Cerebellar nuclear complex (tissue), 1 donor: ENCODE measurements at regions not wholly inside any gene's neighbourhood (a gene's known extent, or its start where the extent isn't known, plus 50 kb on each side); places are given as distances from the start of the nearest gene placed in this dataset.
"Not testable (repeated sequence)": the region's sequence is repeated elsewhere in the genome, so short reads cannot be mapped to it uniquely, and the experiment has no call there.

Experiments used
- DNase-seq, 2 experiments: peaks; one replicate each; lab custom pipeline; 2025; lab: John Stamatoyannopoulos, UW

DNA sequence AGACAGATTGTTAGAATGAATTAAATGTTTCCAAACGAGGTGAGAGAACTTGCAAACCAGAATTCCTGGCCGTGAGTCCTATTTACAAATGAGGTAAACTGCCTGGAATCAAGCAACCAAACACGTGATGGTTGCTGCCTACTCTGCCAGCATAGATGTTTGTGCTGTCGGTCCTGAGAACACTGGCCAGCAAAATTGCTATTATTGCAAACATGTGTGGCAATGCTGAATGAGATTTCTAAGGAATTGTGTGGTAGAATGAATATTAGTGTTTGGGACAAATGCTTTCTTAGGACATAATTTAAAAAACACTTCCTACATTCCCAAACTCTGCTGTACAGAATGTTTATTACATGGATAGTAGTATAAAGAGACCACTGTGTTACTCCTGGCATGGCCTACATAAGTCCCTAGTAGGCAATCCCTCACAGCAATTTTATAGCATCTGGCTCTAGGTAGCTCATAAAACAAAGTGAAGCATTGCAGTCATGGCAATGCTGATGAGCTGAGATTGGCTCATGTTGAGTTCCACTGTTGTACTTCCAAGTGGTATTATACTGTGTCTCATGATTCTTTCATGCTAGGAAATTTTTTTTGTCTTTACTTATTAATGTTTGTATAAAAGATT lies 605.2 kb upstream of the EPHA5 start:
- DNase-seq = no peak

DNA sequence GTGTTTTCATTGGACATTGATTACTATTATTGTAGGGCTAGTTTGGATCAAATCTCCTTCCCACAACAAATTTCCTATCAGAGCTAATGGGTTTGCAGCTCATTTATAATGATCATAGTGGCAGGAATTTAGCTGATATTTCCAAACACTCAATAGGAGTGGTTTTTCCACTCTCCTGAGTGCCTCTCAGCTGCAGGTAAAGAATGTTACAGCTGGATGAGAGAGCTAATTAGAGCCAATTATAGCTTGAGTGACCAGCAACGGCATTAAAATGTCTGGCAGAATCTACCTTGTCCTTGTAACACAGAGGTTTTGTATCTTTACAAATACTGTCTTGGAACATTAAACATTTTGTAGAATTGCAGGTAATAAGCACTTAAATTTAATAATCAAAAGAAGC lies 602.8 kb upstream of the EPHA5 start:
- no peak for DNase-seq

DNA sequence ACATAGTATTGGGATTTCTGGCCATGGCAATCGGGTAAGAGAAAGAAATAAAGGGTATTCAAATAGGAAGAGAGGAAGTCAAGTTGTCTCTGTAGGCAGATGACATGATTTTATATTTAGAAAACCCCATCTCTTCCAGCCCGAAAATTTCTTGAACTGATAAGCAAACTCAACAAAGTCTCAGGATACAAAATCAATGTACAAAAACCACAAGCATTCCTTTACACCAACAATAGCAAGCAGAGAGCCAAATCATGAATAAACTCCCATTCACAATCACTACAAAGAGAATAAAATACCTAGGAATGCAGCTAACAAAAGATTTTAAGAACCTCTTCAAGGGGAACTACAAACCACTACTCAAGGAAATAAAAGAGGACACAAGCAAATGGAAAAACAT lies 600.1 kb upstream of the EPHA5 start:
- not testable (repeated sequence) for DNase-seq

DNA sequence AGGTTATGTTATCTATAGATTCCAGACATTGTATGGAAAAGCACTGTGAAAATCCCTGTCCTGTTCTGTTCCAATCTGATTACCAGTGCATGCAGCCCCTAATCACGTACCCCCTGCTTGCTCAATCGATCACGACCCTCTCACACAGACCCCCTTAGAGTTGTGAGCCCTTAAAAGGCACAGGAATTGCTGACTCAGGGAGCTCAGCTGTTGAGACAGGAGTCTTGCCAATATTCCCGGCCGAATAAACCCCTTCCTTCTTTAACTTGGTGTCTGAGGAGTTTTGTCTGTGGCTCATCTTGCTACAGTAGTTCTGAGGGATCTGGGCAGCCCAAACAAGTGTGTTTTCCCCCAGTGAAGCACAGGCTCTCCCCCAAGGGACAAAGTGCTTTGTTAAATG lies 596.3 kb upstream of the EPHA5 start:
- DNase-seq = not testable (repeated sequence)

DNA sequence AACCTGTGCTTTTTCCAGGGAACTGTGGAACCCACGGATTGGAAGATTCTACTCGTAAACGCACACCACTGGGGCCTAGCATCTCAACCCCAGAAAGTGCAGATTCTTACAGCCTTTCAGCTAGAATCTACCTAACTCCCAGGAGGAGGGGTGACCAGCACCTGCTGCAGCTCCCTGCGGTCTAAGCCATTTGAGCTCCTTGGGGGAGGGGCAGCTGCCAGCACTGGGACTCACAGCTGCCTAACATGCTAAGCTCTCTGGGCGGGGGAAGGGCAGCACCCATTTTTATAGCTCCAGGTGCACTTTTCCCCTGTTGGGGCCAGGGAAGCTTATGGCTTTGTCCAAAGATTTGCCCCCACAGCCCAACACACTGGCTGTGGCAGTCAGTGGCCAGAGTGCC lies 595.7 kb upstream of the EPHA5 start:
- no peak for DNase-seq

DNA sequence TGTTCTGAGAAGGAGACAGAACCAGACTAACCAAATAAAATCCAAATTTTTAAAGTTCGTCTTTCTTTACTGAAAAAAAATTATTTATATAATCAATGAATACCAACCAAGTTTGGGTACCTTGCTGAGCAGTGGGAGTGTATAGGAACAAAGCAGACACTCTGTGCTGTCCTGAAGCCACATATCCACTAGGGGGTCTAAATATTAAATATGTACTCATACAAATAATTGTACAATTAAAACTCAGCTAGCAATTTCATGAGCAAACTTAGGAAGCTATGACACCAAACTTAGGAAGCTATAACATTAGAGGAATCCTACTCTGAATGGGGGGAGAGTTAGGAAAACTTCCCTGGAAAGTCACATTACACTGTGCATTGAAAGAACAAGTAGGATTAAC lies 582.0 kb upstream of the EPHA5 start:
- no peak for DNase-seq

DNA sequence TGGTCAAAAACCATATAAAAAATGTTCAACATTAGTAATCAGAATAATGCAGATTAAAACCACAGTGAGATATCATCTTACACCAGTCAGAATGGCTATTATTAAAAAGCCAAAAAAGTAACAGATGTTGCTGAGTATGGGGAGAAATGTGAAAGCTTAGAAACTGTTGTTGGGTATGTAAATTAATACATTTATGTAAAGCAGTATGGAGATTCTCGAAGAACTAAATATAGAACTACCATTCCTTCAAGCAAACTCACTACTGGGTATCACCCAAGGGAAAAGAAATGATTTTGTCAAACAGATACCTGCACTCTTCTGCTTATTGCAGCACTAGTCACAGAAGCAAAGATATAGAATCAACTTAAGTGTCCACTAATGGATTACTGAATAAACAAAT lies 576.4 kb upstream of the EPHA5 start:
- DNase-seq = no peak

DNA sequence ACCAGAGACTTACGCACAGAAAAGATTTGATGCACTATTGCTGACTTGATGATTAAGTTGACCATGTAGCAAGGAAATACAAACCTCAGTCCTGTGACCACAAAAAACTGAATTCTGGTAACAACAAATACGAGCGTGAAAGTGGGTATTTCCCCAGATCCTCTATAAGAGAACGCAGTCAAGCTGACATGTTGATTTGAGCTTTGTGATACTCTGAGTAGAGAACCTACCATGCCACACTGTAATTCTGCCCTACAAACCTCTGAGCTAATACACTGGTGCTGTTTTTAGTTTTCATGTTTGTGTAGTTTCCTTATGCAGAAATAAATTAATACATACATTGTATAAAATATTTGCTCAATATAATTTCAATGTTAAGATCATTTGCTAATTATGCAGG lies 565.6 kb upstream of the EPHA5 start:
- DNase-seq = no peak

DNA sequence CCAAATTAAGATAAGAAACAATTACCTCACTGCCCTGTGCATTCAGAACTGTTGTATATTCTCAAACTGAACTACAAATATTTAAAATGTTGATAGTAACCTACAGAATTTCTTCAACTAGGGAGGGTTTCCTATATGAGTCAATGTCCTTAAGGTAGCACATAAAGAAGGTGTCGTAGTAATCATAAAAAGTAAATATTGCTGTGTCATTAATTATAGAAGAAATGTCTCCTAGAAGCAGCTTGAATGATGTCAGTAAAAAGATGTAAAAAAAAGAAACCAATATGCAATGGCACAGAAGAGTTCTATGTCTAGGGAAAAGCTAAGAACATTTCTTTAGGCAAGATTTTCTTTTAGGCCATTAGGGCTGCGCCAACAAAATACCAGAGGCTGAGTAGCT lies 559.6 kb upstream of the EPHA5 start:
- DNase-seq = no peak

DNA sequence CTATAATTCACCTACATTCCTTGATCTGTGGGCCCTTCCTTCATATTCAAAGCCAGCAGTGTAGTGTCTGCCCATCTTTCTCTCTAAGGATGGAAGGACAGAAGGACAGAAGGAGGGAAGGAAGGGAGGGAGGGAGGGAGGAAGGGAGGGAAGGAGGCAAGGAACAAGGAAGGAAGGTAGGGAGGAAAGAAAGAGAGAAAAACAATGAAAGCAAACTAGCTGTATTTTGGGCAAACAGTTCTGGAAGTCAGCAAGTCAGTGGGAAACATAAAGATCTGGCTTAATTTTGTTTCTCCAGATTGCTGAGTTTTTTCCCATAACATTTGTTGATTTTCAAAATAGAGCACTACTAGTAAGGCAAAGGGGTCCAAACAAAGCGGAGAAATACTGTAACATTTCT lies 555.2 kb upstream of the EPHA5 start:
- DNase-seq = no peak

DNA sequence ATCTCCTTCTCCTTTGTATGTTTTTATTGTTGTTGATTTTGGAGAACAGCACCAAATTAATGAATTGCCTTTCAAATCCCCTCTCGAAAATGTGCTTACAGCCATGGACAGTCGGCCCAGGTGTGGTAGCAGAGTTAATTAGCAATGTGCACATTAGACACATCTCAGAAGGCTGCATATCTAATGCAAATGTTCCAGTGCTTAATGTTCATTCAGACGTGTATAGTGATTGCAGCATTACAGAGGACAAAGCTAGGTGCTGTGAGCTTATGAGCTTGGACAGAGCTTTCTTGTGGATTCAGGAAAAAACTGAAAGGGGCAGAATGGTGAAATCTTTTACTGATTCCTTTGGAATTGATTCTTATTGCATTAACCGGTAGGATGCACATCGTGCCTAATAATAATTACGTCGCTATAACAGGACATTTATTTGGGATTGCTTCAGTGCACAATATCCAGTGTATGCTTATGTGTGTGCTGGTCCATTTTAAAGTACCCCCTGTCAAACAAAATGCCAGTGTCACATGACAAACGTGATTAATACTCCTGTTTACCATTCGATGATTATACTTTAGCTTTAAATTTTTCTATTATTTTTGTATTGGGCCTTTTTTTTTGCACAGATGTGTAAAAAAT lies 552.9 kb upstream of the EPHA5 start:
- no peak for DNase-seq

DNA sequence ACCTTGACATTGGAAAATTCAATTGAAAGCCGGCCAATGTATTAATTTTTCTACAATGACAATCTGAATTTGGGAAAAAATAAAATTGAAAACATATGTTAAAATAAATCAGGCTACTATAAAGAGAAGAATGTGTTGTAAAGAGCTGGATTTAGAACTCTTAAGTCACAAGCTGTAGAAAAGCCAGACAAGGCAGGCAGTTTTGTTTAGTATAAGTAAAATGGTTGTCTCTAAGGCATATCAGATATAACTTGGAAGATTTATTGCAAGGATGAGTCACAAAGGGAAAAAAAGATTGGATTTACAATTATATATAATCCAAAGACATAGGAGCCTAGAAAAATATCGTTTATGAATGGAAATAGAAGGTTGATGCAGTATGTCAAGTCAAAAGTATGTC lies 549.1 kb upstream of the EPHA5 start:
- DNase-seq = no peak

DNA sequence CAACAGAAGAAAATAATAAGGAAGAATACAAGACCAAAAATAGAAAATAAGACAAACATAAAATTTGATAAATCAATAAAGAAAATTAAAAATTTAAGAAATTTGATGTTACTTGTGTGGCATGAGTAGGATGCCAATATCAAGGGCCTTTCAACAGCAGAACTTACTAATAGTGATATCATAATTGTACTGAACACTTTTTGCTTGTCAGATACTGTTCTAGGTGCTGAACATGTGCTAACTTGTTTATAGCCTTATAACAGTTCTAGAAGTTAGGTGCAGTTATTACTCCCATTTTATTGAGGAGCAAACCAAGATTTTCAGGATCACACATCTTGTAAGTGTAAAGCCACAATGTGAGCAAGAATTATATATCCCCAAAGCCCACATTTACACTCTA lies 546.0 kb upstream of the EPHA5 start:
- no peak for DNase-seq

DNA sequence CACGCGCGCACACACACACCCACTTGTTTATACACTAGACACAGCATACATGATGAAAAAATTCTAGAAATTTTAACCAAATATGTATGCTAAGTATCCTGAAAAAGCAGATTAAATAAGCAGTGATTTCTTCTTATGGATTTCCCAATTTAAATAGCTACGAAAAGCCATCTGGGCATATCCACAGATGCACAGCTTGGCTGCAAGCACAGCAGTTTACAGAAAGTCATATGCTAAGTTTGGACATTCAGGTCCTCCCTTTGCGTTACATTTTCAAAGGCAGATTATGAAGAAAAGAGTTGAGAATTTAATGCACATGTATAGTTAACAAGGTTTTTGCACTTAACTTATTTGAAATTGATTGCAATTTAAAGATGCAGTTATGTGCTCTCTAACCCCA lies 542.2 kb upstream of the EPHA5 start:
- no peak for DNase-seq

DNA sequence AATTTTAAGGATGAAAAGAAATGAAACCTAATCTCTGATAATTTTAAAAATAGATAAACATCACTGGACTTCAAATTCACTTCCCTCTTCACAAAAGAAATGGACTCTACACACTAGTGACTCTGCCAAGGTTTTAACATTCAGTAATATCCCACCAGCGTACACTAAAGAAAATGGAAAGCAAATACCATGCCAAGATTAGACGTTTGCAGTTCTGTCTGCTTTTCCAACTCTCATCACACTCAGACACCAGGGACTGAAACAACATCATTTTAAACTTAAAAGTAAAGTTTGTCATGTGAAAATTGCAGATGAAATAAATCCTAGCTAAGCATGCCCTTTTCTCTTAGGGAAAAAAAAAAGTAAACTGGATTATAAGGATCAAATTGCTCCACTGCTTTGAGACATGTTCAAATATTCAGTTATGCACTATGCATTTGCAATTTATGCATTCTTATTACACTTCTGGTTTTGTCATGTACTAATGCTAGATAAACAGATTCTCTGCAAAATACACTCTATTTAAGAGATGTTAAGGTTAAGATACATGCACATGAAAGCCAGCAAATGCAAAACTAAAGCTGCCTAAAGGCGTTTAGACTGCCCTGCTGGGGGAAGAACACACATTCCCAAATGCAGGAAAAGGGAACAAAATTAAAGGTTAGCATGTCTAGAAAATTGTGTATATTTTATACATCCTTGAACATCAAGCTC lies 534.4 kb upstream of the EPHA5 start:
- no peak for DNase-seq

DNA sequence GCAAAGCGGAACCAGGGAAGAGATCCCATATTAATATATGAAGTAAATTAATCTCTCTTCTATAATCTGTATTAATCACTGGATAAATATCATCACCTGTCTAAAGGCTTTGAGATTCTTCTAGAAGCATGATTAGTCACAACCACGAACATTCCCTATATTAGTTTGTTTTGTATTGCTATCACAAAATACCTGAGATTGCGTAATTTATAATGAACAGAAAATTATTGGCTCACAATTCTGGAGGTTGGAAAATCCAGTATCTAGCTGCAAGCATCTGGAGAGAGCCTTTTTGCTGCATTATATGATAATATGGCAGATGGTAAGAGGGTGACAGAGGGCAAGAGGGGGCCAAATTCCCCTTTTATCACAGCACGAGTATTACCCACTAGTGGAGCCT lies 532.6 kb upstream of the EPHA5 start:
- no peak for DNase-seq

DNA sequence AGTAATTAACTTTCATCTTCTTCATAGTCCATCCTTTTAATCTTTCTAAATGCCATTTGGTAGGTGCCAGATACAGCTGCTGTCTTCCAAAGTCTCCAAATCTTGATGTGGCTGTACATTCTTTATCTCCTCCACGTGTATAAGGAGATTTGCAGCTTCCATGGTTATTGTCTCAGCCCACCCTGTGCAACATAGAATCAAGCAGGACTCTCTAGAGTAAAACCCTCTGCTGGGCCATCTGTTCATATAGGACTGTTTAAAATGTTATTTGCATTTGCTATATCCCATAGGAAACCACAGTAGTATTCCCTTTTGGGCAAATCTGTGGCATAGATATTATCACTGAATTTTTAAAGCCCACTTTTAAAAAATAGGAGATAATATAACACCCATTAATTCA lies 527.2 kb upstream of the EPHA5 start:
- no peak for DNase-seq

DNA sequence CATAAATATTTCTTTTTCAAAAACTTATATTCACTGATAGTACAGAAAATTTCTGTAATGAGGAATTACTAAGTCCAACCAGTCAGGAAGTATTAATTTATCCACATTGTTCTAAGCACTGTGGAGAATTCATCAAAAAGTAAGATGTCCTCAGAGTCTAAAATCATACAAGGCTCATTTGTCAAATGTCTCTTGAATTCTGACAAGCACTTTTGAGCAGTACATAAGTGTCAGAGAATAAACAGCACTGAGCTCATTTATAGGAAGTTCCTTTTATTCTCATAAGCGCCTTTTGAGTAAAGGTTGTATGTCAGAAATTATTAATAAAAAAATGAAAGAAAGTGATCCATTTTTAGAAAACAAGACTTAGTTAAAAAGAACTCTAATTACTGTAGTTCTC lies 523.2 kb upstream of the EPHA5 start:
- no peak for DNase-seq

DNA sequence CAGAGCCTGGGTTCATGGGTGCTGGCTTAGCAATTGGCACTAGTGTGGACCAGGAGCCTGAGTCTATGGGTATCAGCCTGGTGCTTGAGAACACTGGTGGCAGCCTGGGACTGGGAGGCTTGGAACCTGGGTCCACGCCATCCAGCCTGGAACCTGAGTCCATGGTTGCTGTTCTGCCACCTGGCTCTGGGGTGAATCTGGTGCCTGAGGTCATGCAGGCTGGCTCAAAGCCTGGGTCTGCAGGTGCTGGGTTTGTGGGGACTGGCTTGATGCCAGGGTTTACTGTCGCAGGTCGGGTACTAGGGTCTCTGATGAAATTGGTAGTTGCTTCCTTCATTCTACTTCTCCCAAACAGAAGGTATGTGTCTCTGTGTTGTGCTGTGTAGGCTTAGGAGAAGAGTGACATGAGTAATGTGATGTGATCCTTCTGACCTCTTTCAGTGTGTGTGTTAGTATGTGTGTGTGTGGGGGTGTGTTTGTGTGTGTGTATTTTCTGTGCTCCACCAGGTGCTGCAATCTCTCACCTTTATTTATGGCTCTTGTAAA lies 517.0 kb upstream of the EPHA5 start:
- DNase-seq = no peak

DNA sequence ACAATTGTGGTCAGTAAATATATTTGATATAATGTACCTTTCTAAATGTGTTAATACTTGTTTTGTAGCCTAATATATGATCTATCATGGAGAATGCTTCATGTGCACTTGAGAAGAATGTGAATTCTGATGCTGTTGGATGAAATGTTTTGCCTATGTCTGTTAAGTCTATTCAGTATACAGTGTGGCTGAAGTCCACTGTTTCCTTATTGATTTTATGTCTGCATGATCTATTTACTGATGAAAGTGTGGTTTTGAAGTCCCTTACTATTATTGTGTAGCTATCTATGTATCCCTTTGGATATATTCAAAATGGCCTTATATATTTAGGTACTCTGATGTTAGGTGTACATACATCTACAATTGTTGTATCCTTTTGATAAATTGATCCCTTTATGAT lies 515.8 kb upstream of the EPHA5 start:
- DNase-seq = no peak

DNA sequence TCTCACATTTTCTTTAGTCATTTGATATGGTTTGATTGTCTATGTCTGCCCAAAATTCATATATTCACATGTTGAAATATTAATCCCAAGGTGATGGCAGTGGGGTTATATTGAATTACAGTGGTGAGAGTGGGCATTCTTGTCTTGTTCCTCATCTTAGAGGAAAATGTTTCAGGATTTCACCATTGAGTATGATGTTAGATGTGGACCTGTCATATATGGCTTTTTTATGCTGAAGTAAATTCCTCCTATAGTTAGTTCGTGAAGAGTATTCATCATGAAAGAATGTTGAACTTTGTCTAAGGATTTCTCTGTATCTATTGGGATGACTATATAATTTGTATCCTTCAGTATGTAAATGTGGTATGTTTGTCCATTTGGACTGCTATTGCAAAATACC lies 512.3 kb upstream of the EPHA5 start:
- no peak for DNase-seq

DNA sequence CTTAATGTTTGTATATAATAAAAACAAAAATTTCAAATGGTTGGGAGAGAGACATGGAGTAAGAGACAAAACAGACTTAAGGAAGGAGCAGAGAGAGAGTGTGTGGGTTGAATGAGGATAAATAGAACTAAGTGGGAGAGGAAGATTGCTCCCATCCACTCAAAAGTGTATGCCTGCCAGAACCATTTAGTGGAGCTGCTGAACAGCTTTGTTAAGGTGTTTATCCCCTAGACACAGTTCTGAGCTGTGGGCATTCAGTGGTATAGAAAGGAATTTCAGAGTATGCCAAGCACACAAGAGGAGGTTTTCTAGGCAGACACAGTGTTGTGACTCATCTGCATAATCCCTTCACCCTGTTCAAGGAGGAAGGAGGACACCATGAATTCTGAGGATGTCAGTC lies 508.6 kb upstream of the EPHA5 start:
- DNase-seq = no peak

DNA sequence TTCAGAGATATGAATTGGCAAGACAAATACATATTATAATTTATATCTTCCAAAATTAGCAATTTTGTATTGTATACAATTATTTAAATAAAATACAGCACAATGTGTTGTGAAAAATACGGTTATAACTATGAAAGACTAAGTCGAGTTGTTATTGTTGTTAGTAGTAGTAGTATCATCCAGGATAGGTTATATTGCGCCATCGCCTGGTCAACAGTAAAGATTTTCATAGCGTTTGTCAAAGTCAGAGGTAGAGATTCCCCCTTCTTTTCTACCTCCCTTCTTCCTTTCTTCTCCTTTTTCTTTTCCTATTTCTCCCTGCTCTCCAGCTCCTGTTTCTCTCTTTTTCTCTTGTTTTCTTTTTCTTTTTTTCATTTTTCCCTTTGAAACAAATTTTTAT lies 499.1 kb upstream of the EPHA5 start:
- no peak for DNase-seq
